T-cell (primary cell): ENCODE measurements at regions not wholly inside any gene's neighbourhood (a gene's known extent, or its start where the extent isn't known, plus 50 kb on each side); places are given as distances from the start of the nearest gene placed in this dataset.

ENCODE experiments used
- ATAC-seq, 4 experiments: fragments of 200-7000 bp in 3 of 4; fragments of 150-1000 bp in 1 of 4; cut with Tn5 transposase; replicated peaks in 1 of 4; 1 replicate in 3 of 4; 2 replicates in 1 of 4; pipeline ENCODE4 v1.10.0; 2021; ENCODE audit warnings: moderate library complexity in 3 of 4, mild to moderate bottlenecking in 2 of 4, moderate number of reproducible peaks in 1 of 4
- CTCF ChIA-PET, 2 donors: fragments of 300-600 bp; sonication (Branson Sonifier 250); formaldehyde crosslinking; loops; one replicate each; lab custom pipeline; 2022; ENCODE audit warnings: antibody characterized with exemption in 2 of 2; lab: Charles Lee
- POLR2A ChIA-PET, 2 donors: fragments of 300-600 bp; sonication (Branson Sonifier 250); formaldehyde crosslinking; loops; one replicate each; lab custom pipeline; 2022; ENCODE audit warnings: antibody characterized with exemption in 2 of 2; lab: Charles Lee
- DNase-seq, 35 experiments: peaks; one replicate each; pipeline versions ENCODE4 v3.0.0 to v3.0.0-alpha.2; 2013 to 2023
- H3K27ac ChIP-seq: one replicate; pipeline ENCODE4 v1.5.1; 2013; ENCODE audit warnings: low read length
- H3K27me3 ChIP-seq, 2 experiments: replicated peaks in 1 of 2; 1 replicate in 1 of 2; 2 replicates in 1 of 2; pipeline versions ENCODE4 v1.6.1 to v1.7.0; 2013; ENCODE audit warnings: low read length in 1 of 2, mixed read lengths in 1 of 2; ENCODE audit not compliant: control insufficient read depth in 2 of 2, insufficient read depth in 2 of 2; ENCODE audit errors: extremely low read depth in 1 of 2
- H3K36me3 ChIP-seq, 2 donors: 1 replicate in 1 of 2; 2 replicates in 1 of 2; pipeline versions ENCODE4 v1.6.1 to v1.7.0; 2013; ENCODE audit warnings: low read length in 1 of 2; ENCODE audit not compliant: control insufficient read depth in 2 of 2, insufficient read depth in 1 of 2; ENCODE audit errors: extremely low read depth in 1 of 2
- H3K4me1 ChIP-seq, 2 experiments: 1 replicate in 1 of 2; 2 replicates in 1 of 2; pipeline versions ENCODE4 v1.6.1 to v1.7.0; 2013; ENCODE audit warnings: low read length in 2 of 2, mixed read lengths in 1 of 2; ENCODE audit not compliant: insufficient read depth in 2 of 2, control insufficient read depth in 1 of 2; ENCODE audit errors: extremely low read depth in 1 of 2
- H3K4me3 ChIP-seq, 2 donors: 1 replicate in 1 of 2; 2 replicates in 1 of 2; pipeline versions ENCODE4 v1.5.1 to v1.7.0; 2013; ENCODE audit warnings: mild to moderate bottlenecking in 2 of 2, low read length in 1 of 2, moderate library complexity in 1 of 2; ENCODE audit not compliant: control insufficient read depth in 1 of 2; ENCODE audit errors: extremely low read depth in 1 of 2
- H3K9me3 ChIP-seq: 2 replicates; pipeline ENCODE4 v1.7.0; 2013
- H3K27ac Mint-ChIP-seq, 2 donors: one replicate each; pipeline ENCODE4 v1.8.0; 2020 to 2021; ENCODE audit warnings: mild to moderate bottlenecking in 2 of 2, mixed read lengths in 2 of 2
- H3K27me3 Mint-ChIP-seq, 2 donors: one replicate each; pipeline ENCODE4 v1.8.0; 2021 to 2022; ENCODE audit warnings: mixed read lengths in 2 of 2
- H3K36me3 Mint-ChIP-seq: one replicate; pipeline ENCODE4 v1.8.0; 2021; ENCODE audit warnings: mixed read lengths
- H3K4me1 Mint-ChIP-seq, 3 donors: one replicate each; pipeline ENCODE4 v1.8.0; 2020 to 2022; ENCODE audit warnings: mixed read lengths in 3 of 3, mild to moderate bottlenecking in 1 of 3
- H3K4me3 Mint-ChIP-seq, 3 donors: one replicate each; pipeline ENCODE4 v1.8.0; 2020 to 2022; ENCODE audit warnings: mild to moderate bottlenecking in 3 of 3, mixed read lengths in 3 of 3, moderate library complexity in 3 of 3
- H3K9me3 Mint-ChIP-seq, 3 donors: one replicate each; pipeline ENCODE4 v1.8.0; 2020 to 2022; ENCODE audit warnings: mixed read lengths in 3 of 3
- WGBS: methylation state at CpG from one replicate; pipeline ENCODE4 v1.1.5; 2013; ENCODE audit warnings: missing lambda C conversion rate; ENCODE audit not compliant: insufficient coverage; 5-methylcytosine and 5-hydroxymethylcytosine counted together

- H3K4me1 Mint-ChIP-seq = no peaks in the 10 kb centered on the region
- H3K27ac ChIP-seq = no peak overlapping the region
- H3K4me3 ChIP-seq = no peak overlapping the region
- WGBS = 72% methylated on average over 4 of the region's 4 CpGs
- H3K4me3 Mint-ChIP-seq = no peak overlapping the region
- ChIA-PET CTCF (no interaction called here), POLR2A (no interaction called here)
- H3K9me3 Mint-ChIP-seq = no peaks in the 10 kb centered on the region
- peaks cover 0 to 3% of the 10 kb centered on the region in 2 experiments for H3K27me3 ChIP-seq
- H3K4me1 ChIP-seq = no peaks in the 10 kb centered on the region
- H3K36me3 ChIP-seq = no peaks in the 10 kb centered on the region
- DNase-seq (no peak), ATAC-seq (no peak)
- H3K27ac Mint-ChIP-seq = no peak overlapping the region
- no peaks in the 10 kb centered on the region for H3K36me3 Mint-ChIP-seq
- H3K9me3 ChIP-seq = no peaks in the 10 kb centered on the region
- no peaks in the 10 kb centered on the region for H3K27me3 Mint-ChIP-seq
Observed at GRCh38 chr4:151842430-151843079, 81.7 kb upstream of the GATB start.

- H3K4me3 ChIP-seq = no peak overlapping the region
- Mint-ChIP-seq H3K27ac (no peak overlapping the region), H3K27me3 (no peaks in the 10 kb centered on the region), H3K36me3 (no peaks in the 10 kb centered on the region), H3K4me3 (no peak overlapping the region), H3K9me3 (no peaks in the 10 kb centered on the region), H3K4me1 (no peaks in the 10 kb centered on the region)
- no peak overlapping the region for H3K27ac ChIP-seq
- no peaks in the 10 kb centered on the region for H3K36me3 ChIP-seq
- CTCF ChIA-PET = no interaction called here
- POLR2A ChIA-PET = no interaction called here
- WGBS = 33% methylated on average over 2 of the region's 10 CpGs
- no peak for DNase-seq
- H3K27me3 ChIP-seq = peaks cover 0 to 3% of the 10 kb centered on the region in 2 experiments
- ATAC-seq = no peak
- no peaks in the 10 kb centered on the region for H3K9me3 ChIP-seq
- H3K4me1 ChIP-seq = no peaks in the 10 kb centered on the region
Observed at GRCh38 chr4:151841107-151841506, 80.3 kb upstream of the GATB start.

DNA sequence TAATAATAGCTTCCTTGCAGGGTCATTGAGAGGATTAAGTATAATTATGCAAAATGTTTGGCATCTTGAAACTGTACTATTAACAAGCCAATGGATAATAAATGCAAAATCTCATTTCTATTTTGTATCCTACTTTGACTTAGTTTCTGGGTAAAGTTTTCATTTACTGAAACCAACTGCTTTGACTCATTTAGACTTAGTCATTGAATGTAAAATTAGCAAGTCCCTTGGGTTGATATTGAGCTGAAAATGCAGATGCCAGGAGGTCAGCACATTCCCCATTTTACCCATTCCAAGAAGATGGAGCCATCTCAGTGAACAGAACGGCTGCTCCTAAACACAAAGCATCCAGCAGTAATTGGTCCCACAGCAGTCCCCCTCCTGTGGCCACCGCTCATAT lies 74.7 kb upstream of the GATB start:
- no peaks in the 10 kb centered on the region for H3K4me1 ChIP-seq
- H3K4me3 ChIP-seq = no peak overlapping the region
- Mint-ChIP-seq H3K4me3 (no peak overlapping the region), H3K36me3 (no peaks in the 10 kb centered on the region), H3K27ac (no peak overlapping the region), H3K27me3 (peaks cover 0 to 2% of the 10 kb centered on the region in 2 donors), H3K4me1 (no peaks in the 10 kb centered on the region), H3K9me3 (no peaks in the 10 kb centered on the region)
- DNase-seq (no peak), ATAC-seq (no peak)
- H3K9me3 ChIP-seq = no peaks in the 10 kb centered on the region
- ChIA-PET CTCF (no interaction called here), POLR2A (no interaction called here)
- no peaks in the 10 kb centered on the region for H3K27me3 ChIP-seq
- no peaks in the 10 kb centered on the region for H3K36me3 ChIP-seq
- WGBS = no CpG with 5 or more reads among the region's 2 CpGs
- no peak overlapping the region for H3K27ac ChIP-seq

GRCh38 chr4:151833174-151833573 lies 72.4 kb upstream of the GATB start:
- H3K27ac ChIP-seq = no peak overlapping the region
- DNase-seq (no peak), ATAC-seq (no peak)
- H3K36me3 ChIP-seq = no peaks in the 10 kb centered on the region
- POLR2A ChIA-PET = interaction anchor here in 1 of 2 donors (0.6 kb wide), 1 partner anchor 462 kb away, joined by 3 read pairs; no protein-coding TSS in a partner anchor
- H3K9me3 ChIP-seq = no peaks in the 10 kb centered on the region
- H3K27me3 Mint-ChIP-seq = peaks cover 0 to 2% of the 10 kb centered on the region in 2 donors
- H3K4me3 ChIP-seq = no peak overlapping the region
- H3K36me3 Mint-ChIP-seq = no peaks in the 10 kb centered on the region
- no peaks in the 10 kb centered on the region for H3K9me3 Mint-ChIP-seq
- no peaks in the 10 kb centered on the region for H3K4me1 ChIP-seq
- CTCF ChIA-PET = interaction anchor here in 1 of 2 donors (0.6 kb wide), 1 partner anchor 1143 kb away, joined by 3 read pairs; no protein-coding TSS in a partner anchor
- no peaks in the 10 kb centered on the region for H3K4me1 Mint-ChIP-seq
- H3K27me3 ChIP-seq = no peaks in the 10 kb centered on the region
- H3K4me3 Mint-ChIP-seq = no peak overlapping the region
- H3K27ac Mint-ChIP-seq = no peak overlapping the region

GRCh38 chr4:151831526-151831925 lies 70.7 kb upstream of the GATB start:
- no peaks in the 10 kb centered on the region for H3K36me3 ChIP-seq
- ATAC-seq = no peak
- no peaks in the 10 kb centered on the region for H3K9me3 ChIP-seq
- CTCF ChIA-PET = no interaction called here
- Mint-ChIP-seq H3K4me1 (no peaks in the 10 kb centered on the region), H3K9me3 (peaks cover 0 to 4% (median 0%) of the 10 kb centered on the region in 3 donors), H3K27me3 (peaks cover 0 to 2% of the 10 kb centered on the region in 2 donors), H3K36me3 (no peaks in the 10 kb centered on the region), H3K27ac (no peak overlapping the region), H3K4me3 (no peak overlapping the region)
- no CpG with 5 or more reads among the region's 1 CpG for WGBS
- no peak overlapping the region for H3K27ac ChIP-seq
- no peaks in the 10 kb centered on the region for H3K27me3 ChIP-seq
- POLR2A ChIA-PET = no interaction called here
- H3K4me1 ChIP-seq = no peaks in the 10 kb centered on the region
- no peak for DNase-seq
- H3K4me3 ChIP-seq = no peak overlapping the region

DNA sequence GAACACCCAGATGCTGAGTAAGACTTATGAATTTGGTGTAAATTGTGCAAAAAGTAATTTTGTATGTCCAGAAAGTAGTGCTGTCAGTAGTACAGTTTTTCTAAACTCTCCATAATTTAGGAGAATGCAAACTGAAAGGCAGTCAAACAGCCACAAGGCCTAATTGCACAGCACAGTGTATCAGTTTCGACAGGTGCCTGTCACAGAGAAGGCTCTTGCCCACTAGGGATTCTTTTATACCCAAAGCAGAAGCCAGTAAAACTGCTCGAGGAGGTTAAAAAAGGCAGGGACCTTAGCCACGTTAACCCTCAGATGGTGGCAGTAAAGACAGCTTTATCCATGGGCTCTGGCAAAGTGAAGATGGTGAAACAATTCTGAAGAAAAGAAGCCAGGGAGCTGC lies 69.4 kb upstream of the GATB start:
- DNase-seq (no peak), ATAC-seq (no peak)
- Histone ChIP-seq H3K27me3 (no peaks in the 10 kb centered on the region), H3K27ac (no peak overlapping the region), H3K9me3 (no peaks in the 10 kb centered on the region), H3K4me3 (no peak overlapping the region), H3K36me3 (no peaks in the 10 kb centered on the region), H3K4me1 (no peaks in the 10 kb centered on the region)
- Mint-ChIP-seq H3K4me1 (no peaks in the 10 kb centered on the region), H3K27me3 (peaks cover 0 to 2% of the 10 kb centered on the region in 2 donors), H3K4me3 (no peak overlapping the region), H3K27ac (no peak overlapping the region), H3K9me3 (peaks cover 0 to 4% (median 4%) of the 10 kb centered on the region in 3 donors), H3K36me3 (no peaks in the 10 kb centered on the region)
- CTCF ChIA-PET = no interaction called here
- POLR2A ChIA-PET = interaction anchor here in 1 of 2 donors (0.7 kb wide), 1 partner anchor 100 kb away, joined by 3 read pairs; no protein-coding TSS in a partner anchor
- WGBS = 97% methylated on average over 3 of the region's 3 CpGs
